GM12864 (cell line): ENCODE measurements at regions not wholly inside any gene's neighbourhood (a gene's known extent, or its start where the extent isn't known, plus 50 kb on each side); places are given as distances from the start of the nearest gene placed in this dataset.

ENCODE experiments used
- DNase-seq: peaks from one replicate; pipeline ENCODE4 v3.0.0-alpha.2; 2011; ENCODE audit warnings: low read depth
- H3K4me3 ChIP-seq: 2 replicates; pipeline ENCODE4 v1.5.1; 2011; ENCODE audit warnings: mild to moderate bottlenecking, low read depth, low read length, control low read depth
- TF ChIP-seq, protein P1 (sequence below): IDR thresholded peaks from 2 replicates; pipeline ENCODE4 v1.5.1; 2011; ENCODE audit warnings: low read depth, mild to moderate bottlenecking, moderate library complexity, low read length, control low read depth, inconsistent platforms; ENCODE audit errors: missing control alignments

DNA sequence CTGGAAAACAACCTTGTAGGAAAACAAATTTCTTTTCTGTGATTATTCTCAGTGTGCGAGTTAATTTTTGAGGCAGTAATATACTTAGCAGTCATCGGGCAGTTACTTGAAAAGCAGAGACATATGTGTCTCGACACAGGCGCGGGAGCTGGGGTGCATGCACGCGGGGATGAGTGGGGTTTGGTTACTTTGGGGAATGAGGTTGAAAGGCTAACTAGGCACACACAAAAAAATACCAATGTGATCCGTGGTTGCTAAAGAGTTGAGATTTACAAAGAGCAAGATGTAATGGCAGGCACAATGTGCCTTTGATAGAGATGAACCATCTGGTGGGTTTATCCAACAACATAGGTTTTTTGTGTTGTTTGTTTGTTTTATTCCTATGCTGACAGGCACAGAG lies 703.8 kb upstream of the EEF2KMT start:
- TF ChIP-seq, protein P1, sequence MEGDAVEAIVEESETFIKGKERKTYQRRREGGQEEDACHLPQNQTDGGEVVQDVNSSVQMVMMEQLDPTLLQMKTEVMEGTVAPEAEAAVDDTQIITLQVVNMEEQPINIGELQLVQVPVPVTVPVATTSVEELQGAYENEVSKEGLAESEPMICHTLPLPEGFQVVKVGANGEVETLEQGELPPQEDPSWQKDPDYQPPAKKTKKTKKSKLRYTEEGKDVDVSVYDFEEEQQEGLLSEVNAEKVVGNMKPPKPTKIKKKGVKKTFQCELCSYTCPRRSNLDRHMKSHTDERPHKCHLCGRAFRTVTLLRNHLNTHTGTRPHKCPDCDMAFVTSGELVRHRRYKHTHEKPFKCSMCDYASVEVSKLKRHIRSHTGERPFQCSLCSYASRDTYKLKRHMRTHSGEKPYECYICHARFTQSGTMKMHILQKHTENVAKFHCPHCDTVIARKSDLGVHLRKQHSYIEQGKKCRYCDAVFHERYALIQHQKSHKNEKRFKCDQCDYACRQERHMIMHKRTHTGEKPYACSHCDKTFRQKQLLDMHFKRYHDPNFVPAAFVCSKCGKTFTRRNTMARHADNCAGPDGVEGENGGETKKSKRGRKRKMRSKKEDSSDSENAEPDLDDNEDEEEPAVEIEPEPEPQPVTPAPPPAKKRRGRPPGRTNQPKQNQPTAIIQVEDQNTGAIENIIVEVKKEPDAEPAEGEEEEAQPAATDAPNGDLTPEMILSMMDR: no peak
- DNase-seq: no peak
- H3K4me3 ChIP-seq: no peak overlapping the region

DNA sequence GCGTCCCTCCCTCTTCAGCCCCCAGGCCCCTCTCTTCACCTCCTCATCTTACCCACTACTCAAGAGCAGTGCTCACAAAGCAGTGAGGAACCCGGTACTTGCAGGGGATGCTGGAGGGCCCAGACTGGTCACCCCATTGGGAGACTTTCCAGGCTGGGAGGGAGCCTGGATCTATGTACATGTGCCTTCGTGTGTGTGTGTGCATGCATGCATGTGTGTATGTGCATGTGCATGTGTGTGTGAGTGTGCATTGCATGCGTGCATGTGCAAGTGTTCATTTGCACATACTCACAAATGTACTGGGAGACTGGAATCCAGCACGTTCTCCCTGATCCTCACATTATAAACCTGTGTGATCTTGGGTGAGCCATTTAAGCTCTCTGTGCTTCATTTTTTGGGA lies 696.0 kb upstream of the EEF2KMT start:
- TF ChIP-seq, protein P1: no peak
- H3K4me3 ChIP-seq: no peak overlapping the region
- no peak for DNase-seq

DNA sequence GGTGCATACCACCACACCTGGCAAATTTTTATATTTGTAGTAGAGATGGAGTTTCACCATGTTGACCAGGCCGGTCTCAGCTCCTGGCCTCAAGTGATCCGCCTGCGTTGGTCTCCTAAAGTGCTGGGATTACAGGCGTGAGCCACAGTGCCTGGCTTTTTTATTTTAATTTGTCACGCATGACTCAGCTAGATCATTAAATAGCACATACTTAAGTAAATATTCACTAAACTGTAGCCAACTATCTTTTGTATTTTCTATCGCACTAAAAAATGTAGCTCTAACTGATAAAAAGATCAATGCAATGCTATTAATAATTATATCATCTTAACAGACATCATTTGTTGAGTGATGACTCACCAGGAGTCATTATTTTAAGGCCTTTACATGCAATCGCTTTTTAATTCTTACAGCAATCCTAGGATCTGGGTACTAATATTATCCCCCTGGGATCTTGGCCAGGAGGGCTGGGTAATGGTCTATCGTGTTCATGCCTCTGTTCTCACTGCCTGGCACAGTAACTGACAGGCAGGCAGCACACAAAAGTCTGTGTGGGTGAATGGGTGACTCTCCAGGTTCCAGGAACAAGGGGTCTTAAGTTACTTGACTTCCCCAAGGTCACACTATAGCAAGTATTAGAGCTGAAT lies 693.5 kb upstream of the EEF2KMT start:
- DNase-seq: no peak
- TF ChIP-seq, protein P1: no peak
- H3K4me3 ChIP-seq: no peak overlapping the region

DNA sequence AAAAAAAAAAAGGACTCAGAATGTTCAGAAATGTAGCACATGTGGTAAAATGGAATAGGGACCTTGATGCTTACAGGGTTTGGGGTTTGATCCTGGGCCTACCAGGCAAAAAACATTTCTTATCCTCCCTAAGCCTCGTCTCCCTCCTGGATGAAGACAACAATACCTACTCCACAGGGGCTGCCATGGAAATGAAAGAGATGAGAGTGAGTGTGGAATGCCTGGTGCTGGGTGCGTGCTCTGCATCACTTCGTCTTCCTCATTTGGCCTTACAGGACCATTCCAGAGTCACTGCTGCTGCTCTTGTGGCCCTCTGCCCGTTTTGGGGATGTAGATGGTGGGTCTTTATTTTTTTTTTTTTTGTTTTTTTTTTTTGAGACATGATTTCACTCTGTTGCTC lies 692.9 kb upstream of the EEF2KMT start:
- TF ChIP-seq, protein P1: no peak
- DNase-seq: no peak
- H3K4me3 ChIP-seq: no peak overlapping the region

DNA sequence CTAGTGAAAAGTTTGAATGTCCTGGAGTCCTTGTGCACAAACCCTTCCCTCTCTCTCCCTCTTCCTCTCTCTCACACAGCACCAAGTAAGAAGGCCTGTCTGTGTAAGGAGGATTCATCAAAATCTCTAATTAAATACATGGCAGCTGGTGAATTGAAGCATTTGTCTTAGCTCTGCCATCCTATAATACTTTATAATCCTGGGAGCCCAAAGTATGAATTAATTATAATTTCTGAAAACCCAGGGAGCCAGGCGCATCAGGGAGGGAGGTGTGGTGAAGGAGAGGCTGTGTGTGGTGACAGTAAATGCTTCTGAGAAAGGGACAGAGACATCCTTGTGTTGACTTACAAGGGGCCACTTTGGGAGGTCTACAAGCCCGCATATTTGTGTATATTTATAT lies 691.4 kb upstream of the EEF2KMT start:
- TF ChIP-seq, protein P1: no peak
- H3K4me3 ChIP-seq: no peak overlapping the region
- DNase-seq: no peak

DNA sequence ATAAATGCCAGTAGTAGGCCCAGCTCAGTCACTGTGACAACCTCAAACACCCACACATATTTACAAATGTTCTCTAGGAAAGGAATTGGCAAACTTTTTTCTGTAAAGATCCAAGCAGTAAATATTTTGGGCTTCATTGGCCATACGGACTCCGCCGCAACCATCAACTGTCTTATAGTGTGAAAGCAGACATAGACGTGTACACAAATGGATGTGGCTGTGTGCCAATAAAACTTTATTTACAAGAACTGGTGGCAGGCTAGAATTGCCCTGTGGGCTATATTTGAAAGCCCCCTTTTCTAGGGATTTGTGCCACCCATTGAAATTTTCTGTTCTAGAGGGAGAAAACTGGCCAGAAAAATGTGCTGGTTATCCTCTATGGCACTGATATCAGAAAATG lies 683.8 kb upstream of the EEF2KMT start:
- TF ChIP-seq, protein P1: no peak
- no peak overlapping the region for H3K4me3 ChIP-seq
- no peak for DNase-seq

DNA sequence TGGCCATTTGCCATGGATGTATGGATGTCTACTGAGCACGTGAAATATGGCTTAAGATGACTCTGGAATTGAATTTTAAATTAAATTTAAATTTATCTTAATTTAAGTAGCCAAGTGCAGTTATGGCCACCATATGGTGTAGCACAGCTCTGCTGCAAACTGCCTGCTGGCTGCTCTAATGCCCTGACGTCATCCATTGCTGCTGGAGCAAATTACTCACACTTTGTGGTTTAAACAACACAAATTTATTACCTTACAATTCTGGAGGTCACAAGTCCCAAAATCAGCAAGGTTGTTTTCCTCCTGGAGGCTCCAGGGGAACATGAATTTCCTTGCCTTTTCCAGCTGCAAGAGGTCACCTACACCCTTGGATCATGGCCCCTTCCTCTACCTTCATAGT lies 679.3 kb upstream of the EEF2KMT start:
- DNase-seq: no peak
- H3K4me3 ChIP-seq: no peak overlapping the region
- TF ChIP-seq, protein P1: no peak
